GM19395 (cell line): ENCODE measurements at regions not wholly inside any gene's neighbourhood (a gene's known extent, or its start where the extent isn't known, plus 50 kb on each side); places are given as distances from the start of the nearest gene placed in this dataset.

Experiments
- ATAC-seq: cut with Tn5 transposase; IDR thresholded peaks from one replicate; pipeline ENCODE4 v1.9.1; 2021; ENCODE audit warnings: mild to moderate bottlenecking, moderate library complexity; ENCODE audit not compliant: unreplicated experiment

GRCh38 chr6:165917576-165917975 is 250.1 kb downstream of the TBXT start:
- ATAC-seq: no peak

- ATAC-seq: no peak
These were observed 252.2 kb upstream of the PDE10A start for GRCh38 chr6:165915022-165915770.

GRCh38 chr6:165913676-165914570 is 250.9 kb upstream of the PDE10A start:
- no peak for ATAC-seq

GRCh38 chr6:165910184-165910966 is 247.3 kb upstream of the PDE10A start:
- ATAC-seq: no peak

- ATAC-seq: no peak
These were observed 243.7 kb upstream of the PDE10A start for GRCh38 chr6:165906736-165907135.

- no peak for ATAC-seq
These were observed 242.7 kb upstream of the PDE10A start for GRCh38 chr6:165905744-165906143.

GRCh38 chr6:165900970-165901369 is 237.9 kb upstream of the PDE10A start:
- no peak for ATAC-seq

GRCh38 chr6:165899611-165900010 is 236.6 kb upstream of the PDE10A start:
- ATAC-seq: no peak

- no peak for ATAC-seq
These were observed 232.6 kb upstream of the PDE10A start for GRCh38 chr6:165895421-165896165.

GRCh38 chr6:165894171-165894825 is 231.3 kb upstream of the PDE10A start:
- no peak for ATAC-seq

- no peak for ATAC-seq
These were observed 230.4 kb upstream of the PDE10A start for GRCh38 chr6:165893431-165893830.

GRCh38 chr6:165891320-165891719 is 228.3 kb upstream of the PDE10A start:
- no peak for ATAC-seq

- ATAC-seq: no peak
These were observed 227.3 kb upstream of the PDE10A start for GRCh38 chr6:165890404-165890735.

GRCh38 chr6:165889636-165890403 is 226.8 kb upstream of the PDE10A start:
- no peak for ATAC-seq

GRCh38 chr6:165886169-165886568 is 223.1 kb upstream of the PDE10A start:
- no peak for ATAC-seq

- ATAC-seq: peak; percentile 97
These were observed 222.0 kb upstream of the PDE10A start for GRCh38 chr6:165884813-165885765.

- no peak for ATAC-seq
These were observed 221.0 kb upstream of the PDE10A start for GRCh38 chr6:165883851-165884640.

GRCh38 chr6:165881806-165882205 is 218.8 kb upstream of the PDE10A start:
- no peak for ATAC-seq
